Activated T-helper 1 cell treated with Interleukin-2 at 50 U/mL for 16 hours (primary cell): ENCODE measurements at regions not wholly inside any gene's neighbourhood (a gene's known extent, or its start where the extent isn't known, plus 50 kb on each side); places are given as distances from the start of the nearest gene placed in this dataset.
"Not testable (repeated sequence)": the region's sequence is repeated elsewhere in the genome, so short reads cannot be mapped to it uniquely, and the experiment has no call there.

Source experiments
- DNase-seq: peaks from one replicate; pipeline ENCODE4 v3.0.0-alpha.2; 2020; ENCODE audit warnings: low read depth

GRCh38 chr2:113337809-113338208 lies 59.1 kb upstream of the PAX8 start:
- DNase-seq, result no peak

GRCh38 chr2:113336040-113336439 lies 57.3 kb upstream of the PAX8 start:
- not testable (repeated sequence) for DNase-seq

GRCh38 chr2:113334147-113334546 lies 55.4 kb upstream of the PAX8 start:
- DNase-seq, result no peak

- DNase-seq, result not testable (repeated sequence)
Observed at GRCh38 chr2:113333735-113334134, 55.0 kb upstream of the PAX8 start.

- DNase-seq, result not testable (repeated sequence)
Observed at GRCh38 chr2:113330060-113330767, 51.5 kb upstream of the PAX8 start.

- DNase-seq, result not testable (repeated sequence)
Observed at GRCh38 chr2:113328973-113329372, 50.3 kb upstream of the PAX8 start.

GRCh38 chr2:113328572-113328971 lies 49.9 kb upstream of the PAX8 start:
- DNase-seq, result not testable (repeated sequence)
